GM04504 (cell line): ENCODE measurements at regions not wholly inside any gene's neighbourhood (a gene's known extent, or its start where the extent isn't known, plus 50 kb on each side); places are given as distances from the start of the nearest gene placed in this dataset.
A peak's percentile ranks its signal among the peaks of the same experiment; 100 is the strongest.

Experiments used
- DNase-seq: peaks from one replicate; pipeline ENCODE4 v3.0.0-alpha.2; 2012; ENCODE audit warnings: low read depth

GRCh38 chr12:59928416-59928815 lies 332.6 kb downstream of the SLC16A7 start:
- no peak for DNase-seq

- DNase-seq, result peak; percentile 52
Measured at GRCh38 chr12:59929110-59929509, 333.3 kb downstream of the SLC16A7 start.

- DNase-seq, result no peak
Measured at GRCh38 chr12:59934486-59934885, 338.7 kb downstream of the SLC16A7 start.

- DNase-seq, result no peak
Measured at GRCh38 chr12:59936534-59936933, 340.7 kb downstream of the SLC16A7 start.

- DNase-seq, result no peak
Measured at GRCh38 chr12:59937148-59937547, 341.3 kb downstream of the SLC16A7 start.

- DNase-seq, result no peak
Measured at GRCh38 chr12:59938190-59938962, 342.5 kb downstream of the SLC16A7 start.

- DNase-seq, result no peak
Measured at GRCh38 chr12:59940631-59941342, 345.0 kb downstream of the SLC16A7 start.

GRCh38 chr12:59941461-59941860 lies 345.6 kb downstream of the SLC16A7 start:
- DNase-seq, result no peak

- DNase-seq, result no peak
Measured at GRCh38 chr12:59944177-59944576, 348.3 kb downstream of the SLC16A7 start.

- no peak for DNase-seq
Measured at GRCh38 chr12:59946635-59947034, 350.8 kb downstream of the SLC16A7 start.

- no peak for DNase-seq
Measured at GRCh38 chr12:59963546-59963945, 367.7 kb downstream of the SLC16A7 start.

- DNase-seq, result peak; percentile 61
Measured at GRCh38 chr12:59972905-59973304, 377.1 kb downstream of the SLC16A7 start.

- DNase-seq, result peak; percentile 71
Measured at GRCh38 chr12:59973515-59973914, 377.7 kb downstream of the SLC16A7 start.

GRCh38 chr12:59977779-59978178 lies 381.9 kb downstream of the SLC16A7 start:
- DNase-seq, result no peak

GRCh38 chr12:59980476-59980875 lies 384.6 kb downstream of the SLC16A7 start:
- DNase-seq, result no peak

GRCh38 chr12:59999291-59999690 lies 403.5 kb downstream of the SLC16A7 start:
- DNase-seq, result no peak

- DNase-seq, result no peak
Measured at GRCh38 chr12:60010486-60010885, 414.7 kb downstream of the SLC16A7 start.

GRCh38 chr12:60012659-60013058 lies 416.8 kb downstream of the SLC16A7 start:
- no peak for DNase-seq

- DNase-seq, result no peak
Measured at GRCh38 chr12:60014436-60014835, 418.6 kb downstream of the SLC16A7 start.

- DNase-seq, result no peak
Measured at GRCh38 chr12:60020068-60020467, 424.2 kb downstream of the SLC16A7 start.

- DNase-seq, result no peak
Measured at GRCh38 chr12:60021235-60021634, 425.4 kb downstream of the SLC16A7 start.

- DNase-seq, result no peak
Measured at GRCh38 chr12:60027266-60027665, 431.4 kb downstream of the SLC16A7 start.

- DNase-seq, result no peak
Measured at GRCh38 chr12:60034147-60034546, 438.3 kb downstream of the SLC16A7 start.

- DNase-seq, result peak; percentile 6
Measured at GRCh38 chr12:60035835-60036234, 440.0 kb downstream of the SLC16A7 start.
